Fibroblast of upper back skin (primary cell): ENCODE measurements at regions not wholly inside any gene's neighbourhood (a gene's known extent, or its start where the extent isn't known, plus 50 kb on each side); places are given as distances from the start of the nearest gene placed in this dataset.
A peak's percentile ranks its signal among the peaks of the same experiment; 100 is the strongest.
"Not testable (repeated sequence)": the region's sequence is repeated elsewhere in the genome, so short reads cannot be mapped to it uniquely, and the experiment has no call there.

Source experiments
- DNase-seq: peaks from one replicate; pipeline ENCODE4 v3.0.0-alpha.2; 2013

- DNase-seq: not testable (repeated sequence)
Observed at GRCh38 chr5:8731110-8731509, 814.8 kb downstream of the SEMA5A start.

GRCh38 chr5:8740595-8740994 lies 805.3 kb downstream of the SEMA5A start:
- no peak for DNase-seq

- no peak for DNase-seq
Observed at GRCh38 chr5:8749556-8749955, 796.3 kb downstream of the SEMA5A start.

GRCh38 chr5:8750100-8750499 lies 795.8 kb downstream of the SEMA5A start:
- no peak for DNase-seq

- DNase-seq: no peak
Observed at GRCh38 chr5:8751971-8752370, 793.9 kb downstream of the SEMA5A start.

- no peak for DNase-seq
Observed at GRCh38 chr5:8752595-8752994, 793.3 kb downstream of the SEMA5A start.

GRCh38 chr5:8756498-8757084 lies 789.3 kb downstream of the SEMA5A start:
- peak; percentile 58 for DNase-seq

- no peak for DNase-seq
Observed at GRCh38 chr5:8765886-8766285, 780.0 kb downstream of the SEMA5A start.

GRCh38 chr5:8766448-8766847 lies 779.4 kb downstream of the SEMA5A start:
- no peak for DNase-seq

- no peak for DNase-seq
Observed at GRCh38 chr5:8767111-8767510, 778.8 kb downstream of the SEMA5A start.

- no peak for DNase-seq
Observed at GRCh38 chr5:8767746-8768145, 778.1 kb downstream of the SEMA5A start.

GRCh38 chr5:8769631-8770030 lies 776.2 kb downstream of the SEMA5A start:
- DNase-seq: no peak

- DNase-seq: no peak
Observed at GRCh38 chr5:8770431-8770830, 775.4 kb downstream of the SEMA5A start.

- DNase-seq: peak; percentile 15
Observed at GRCh38 chr5:8773046-8773615, 772.7 kb downstream of the SEMA5A start.

- DNase-seq: no peak
Observed at GRCh38 chr5:8784692-8785091, 761.2 kb downstream of the SEMA5A start.

GRCh38 chr5:8788246-8788645 lies 757.6 kb downstream of the SEMA5A start:
- DNase-seq: no peak

- no peak for DNase-seq
Observed at GRCh38 chr5:8805653-8806052, 740.2 kb downstream of the SEMA5A start.

- no peak for DNase-seq
Observed at GRCh38 chr5:8807636-8808035, 738.2 kb downstream of the SEMA5A start.

- no peak for DNase-seq
Observed at GRCh38 chr5:8811581-8811980, 734.3 kb downstream of the SEMA5A start.

GRCh38 chr5:8813180-8813579 lies 732.7 kb downstream of the SEMA5A start:
- DNase-seq: peak; percentile 25

GRCh38 chr5:8814105-8814504 lies 731.8 kb downstream of the SEMA5A start:
- no peak for DNase-seq

GRCh38 chr5:8824371-8824770 lies 721.5 kb downstream of the SEMA5A start:
- DNase-seq: no peak

- DNase-seq: peak; percentile 44
Observed at GRCh38 chr5:8825139-8825757, 720.6 kb downstream of the SEMA5A start.

- DNase-seq: no peak
Observed at GRCh38 chr5:8826508-8826907, 719.4 kb downstream of the SEMA5A start.

GRCh38 chr5:8827696-8828095 lies 718.2 kb downstream of the SEMA5A start:
- peak; percentile 66 for DNase-seq
